Ishikawa (cell line): ENCODE measurements at regions not wholly inside any gene's neighbourhood (a gene's known extent, or its start where the extent isn't known, plus 50 kb on each side); places are given as distances from the start of the nearest gene placed in this dataset.

Experiments used
- CEBPB ChIP-seq: IDR thresholded peaks from 2 replicates; pipeline ENCODE4 v1.6.1; 2012
- CREB1 ChIP-seq: IDR thresholded peaks from 2 replicates; pipeline ENCODE4 v1.6.1; 2012; ENCODE audit warnings: low read depth
- EGR1 ChIP-seq: IDR thresholded peaks from 2 replicates; pipeline ENCODE4 v1.6.1; 2012
- EP300 ChIP-seq: IDR thresholded peaks from 2 replicates; pipeline ENCODE4 v1.6.1; 2012; ENCODE audit warnings: borderline replicate concordance
- FOXM1 ChIP-seq: IDR thresholded peaks from 2 replicates; pipeline ENCODE4 v1.6.1; 2012; ENCODE audit warnings: low read depth, borderline replicate concordance
- NFIC ChIP-seq: IDR thresholded peaks from 2 replicates; pipeline ENCODE4 v1.6.1; 2012
- RAD21 ChIP-seq: IDR thresholded peaks from 2 replicates; pipeline ENCODE4 v1.6.1; 2012; ENCODE audit warnings: low read depth
- TAF1 ChIP-seq: IDR thresholded peaks from 2 replicates; pipeline ENCODE4 v1.6.1; 2012; ENCODE audit warnings: low read depth, mild to moderate bottlenecking
- TCF12 ChIP-seq: IDR thresholded peaks from 2 replicates; pipeline ENCODE4 v1.6.1; 2012; ENCODE audit warnings: low read depth
- TEAD4 ChIP-seq: IDR thresholded peaks from 2 replicates; pipeline ENCODE4 v1.6.1; 2012
- YY1 ChIP-seq: IDR thresholded peaks from 2 replicates; pipeline ENCODE4 v1.6.1; 2012; ENCODE audit warnings: low read depth
- ZBTB7A ChIP-seq: IDR thresholded peaks from 2 replicates; pipeline ENCODE4 v1.6.1; 2012; ENCODE audit warnings: low read depth
- TF ChIP-seq, protein P1 (sequence below): IDR thresholded peaks from 2 replicates; pipeline ENCODE4 v1.6.1; 2012
- TF ChIP-seq, protein P2 (sequence below): IDR thresholded peaks from 2 replicates; pipeline ENCODE4 v1.6.1; 2012; ENCODE audit warnings: low read depth, mild to moderate bottlenecking
- TF ChIP-seq, protein P3 (sequence below): IDR thresholded peaks from 2 replicates; pipeline ENCODE4 v1.6.1; 2012

DNA sequence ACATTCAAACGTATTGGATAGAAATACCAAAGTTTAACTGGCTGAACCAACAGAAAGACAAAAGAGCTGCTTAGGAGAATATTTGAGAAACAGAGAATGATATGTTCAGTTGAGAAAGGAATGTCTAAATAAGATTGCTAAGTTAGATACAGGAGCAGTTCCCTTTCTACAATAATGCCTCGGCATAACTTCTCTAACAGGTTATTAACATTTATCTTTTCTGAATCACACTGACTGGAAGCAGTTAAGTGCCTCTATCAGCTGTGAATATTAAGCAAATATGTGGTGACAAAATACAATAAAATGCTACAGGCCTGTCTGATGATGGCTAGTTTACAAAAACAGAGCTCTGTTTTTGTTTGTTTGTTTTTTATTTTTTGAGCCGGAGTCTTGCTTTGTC is 121.9 kb downstream of the KCNK1 start:
- TF ChIP-seq RAD21 (no peak), FOXM1 (no peak), TCF12 (no peak), TAF1 (no peak), EGR1 (no peak)
- TF ChIP-seq, protein P1, sequence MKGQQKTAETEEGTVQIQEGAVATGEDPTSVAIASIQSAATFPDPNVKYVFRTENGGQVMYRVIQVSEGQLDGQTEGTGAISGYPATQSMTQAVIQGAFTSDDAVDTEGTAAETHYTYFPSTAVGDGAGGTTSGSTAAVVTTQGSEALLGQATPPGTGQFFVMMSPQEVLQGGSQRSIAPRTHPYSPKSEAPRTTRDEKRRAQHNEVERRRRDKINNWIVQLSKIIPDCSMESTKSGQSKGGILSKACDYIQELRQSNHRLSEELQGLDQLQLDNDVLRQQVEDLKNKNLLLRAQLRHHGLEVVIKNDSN = no peak

DNA sequence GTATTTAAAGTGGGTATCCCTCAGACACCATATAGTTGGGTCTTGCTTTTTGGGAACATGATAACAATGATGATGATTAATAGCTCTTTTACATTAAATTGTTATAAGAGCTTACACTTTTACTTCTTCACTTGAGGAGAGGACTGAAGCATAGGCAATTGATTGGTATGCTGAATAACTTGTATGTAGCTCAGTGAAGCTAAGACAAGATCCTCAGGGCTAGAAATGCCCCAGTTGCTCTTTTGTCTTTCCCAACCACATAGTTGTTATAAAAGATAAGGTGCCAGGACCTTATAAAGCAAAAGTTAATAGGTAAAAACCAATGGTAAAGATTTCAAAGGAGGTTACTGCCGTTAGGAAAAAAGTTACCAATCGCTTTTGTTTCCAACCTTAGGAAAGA is 123.4 kb downstream of the KCNK1 start:
- TF ChIP-seq, protein P1 = no peak
- no peak for TF ChIP-seq EP300
- TF ChIP-seq TEAD4 = no peak
- TF ChIP-seq YY1 = no peak
- no peak for TF ChIP-seq TAF1
- TF ChIP-seq RAD21 = no peak

DNA sequence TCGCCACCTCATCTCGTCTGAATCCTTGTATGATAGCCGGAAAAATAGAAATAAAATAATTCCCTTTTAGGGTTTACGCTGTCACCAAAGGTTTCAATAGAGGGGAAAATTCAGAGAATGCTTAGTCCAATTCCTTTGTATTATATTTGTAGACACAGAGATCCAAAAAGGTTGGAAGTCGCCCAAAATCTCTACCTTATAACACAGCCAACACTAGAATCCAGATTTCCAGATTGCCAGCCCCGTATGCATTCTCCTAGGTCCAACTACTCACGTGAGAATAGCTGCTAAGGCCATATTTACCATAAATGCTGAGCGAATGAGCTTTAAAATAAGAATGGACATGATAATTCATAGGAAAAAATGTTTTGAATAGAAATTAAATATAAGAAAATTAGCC is 124.5 kb downstream of the KCNK1 start:
- TF ChIP-seq RAD21 (no peak), CREB1 (no peak), TCF12 (no peak), FOXM1 (no peak), NFIC (no peak), TEAD4 (no peak), EP300 (no peak), EGR1 (no peak), YY1 (no peak), TAF1 (no peak), ZBTB7A (no peak), CEBPB (no peak)
- TF ChIP-seq, protein P2, sequence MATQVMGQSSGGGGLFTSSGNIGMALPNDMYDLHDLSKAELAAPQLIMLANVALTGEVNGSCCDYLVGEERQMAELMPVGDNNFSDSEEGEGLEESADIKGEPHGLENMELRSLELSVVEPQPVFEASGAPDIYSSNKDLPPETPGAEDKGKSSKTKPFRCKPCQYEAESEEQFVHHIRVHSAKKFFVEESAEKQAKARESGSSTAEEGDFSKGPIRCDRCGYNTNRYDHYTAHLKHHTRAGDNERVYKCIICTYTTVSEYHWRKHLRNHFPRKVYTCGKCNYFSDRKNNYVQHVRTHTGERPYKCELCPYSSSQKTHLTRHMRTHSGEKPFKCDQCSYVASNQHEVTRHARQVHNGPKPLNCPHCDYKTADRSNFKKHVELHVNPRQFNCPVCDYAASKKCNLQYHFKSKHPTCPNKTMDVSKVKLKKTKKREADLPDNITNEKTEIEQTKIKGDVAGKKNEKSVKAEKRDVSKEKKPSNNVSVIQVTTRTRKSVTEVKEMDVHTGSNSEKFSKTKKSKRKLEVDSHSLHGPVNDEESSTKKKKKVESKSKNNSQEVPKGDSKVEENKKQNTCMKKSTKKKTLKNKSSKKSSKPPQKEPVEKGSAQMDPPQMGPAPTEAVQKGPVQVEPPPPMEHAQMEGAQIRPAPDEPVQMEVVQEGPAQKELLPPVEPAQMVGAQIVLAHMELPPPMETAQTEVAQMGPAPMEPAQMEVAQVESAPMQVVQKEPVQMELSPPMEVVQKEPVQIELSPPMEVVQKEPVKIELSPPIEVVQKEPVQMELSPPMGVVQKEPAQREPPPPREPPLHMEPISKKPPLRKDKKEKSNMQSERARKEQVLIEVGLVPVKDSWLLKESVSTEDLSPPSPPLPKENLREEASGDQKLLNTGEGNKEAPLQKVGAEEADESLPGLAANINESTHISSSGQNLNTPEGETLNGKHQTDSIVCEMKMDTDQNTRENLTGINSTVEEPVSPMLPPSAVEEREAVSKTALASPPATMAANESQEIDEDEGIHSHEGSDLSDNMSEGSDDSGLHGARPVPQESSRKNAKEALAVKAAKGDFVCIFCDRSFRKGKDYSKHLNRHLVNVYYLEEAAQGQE = no peak
- TF ChIP-seq, protein P1 = no peak
- TF ChIP-seq, protein P3, sequence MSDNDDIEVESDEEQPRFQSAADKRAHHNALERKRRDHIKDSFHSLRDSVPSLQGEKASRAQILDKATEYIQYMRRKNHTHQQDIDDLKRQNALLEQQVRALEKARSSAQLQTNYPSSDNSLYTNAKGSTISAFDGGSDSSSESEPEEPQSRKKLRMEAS = no peak

DNA sequence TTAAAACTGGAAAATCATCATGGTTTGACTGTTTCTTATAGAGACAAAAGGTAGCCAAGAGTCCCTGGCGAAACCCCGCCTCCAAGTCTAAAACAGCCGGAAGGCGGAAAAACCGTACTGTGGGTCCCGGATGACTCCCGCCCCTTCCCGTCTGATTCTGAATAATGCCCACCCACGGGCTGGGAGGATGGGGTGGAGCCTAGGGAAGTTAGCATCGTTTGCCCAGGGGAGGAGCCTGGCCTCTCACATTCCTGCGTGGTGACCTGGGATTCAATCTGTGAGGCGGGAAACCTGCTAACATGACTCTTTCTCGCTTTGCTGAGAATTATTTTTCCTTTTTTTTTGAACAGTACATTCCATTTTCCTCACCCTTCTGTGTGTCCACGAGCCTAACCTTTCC is 124.9 kb downstream of the KCNK1 start:
- TF ChIP-seq RAD21 = no peak
- TF ChIP-seq, protein P3 = no peak
- no peak for TF ChIP-seq CEBPB
- no peak for TF ChIP-seq TCF12
- no peak for TF ChIP-seq EGR1
- TF ChIP-seq ZBTB7A = no peak
- TF ChIP-seq FOXM1 = no peak
- TF ChIP-seq YY1 = no peak
- no peak for TF ChIP-seq NFIC
- TF ChIP-seq, protein P2 = no peak
- TF ChIP-seq, protein P1 = no peak
- TF ChIP-seq TAF1 = no peak

DNA sequence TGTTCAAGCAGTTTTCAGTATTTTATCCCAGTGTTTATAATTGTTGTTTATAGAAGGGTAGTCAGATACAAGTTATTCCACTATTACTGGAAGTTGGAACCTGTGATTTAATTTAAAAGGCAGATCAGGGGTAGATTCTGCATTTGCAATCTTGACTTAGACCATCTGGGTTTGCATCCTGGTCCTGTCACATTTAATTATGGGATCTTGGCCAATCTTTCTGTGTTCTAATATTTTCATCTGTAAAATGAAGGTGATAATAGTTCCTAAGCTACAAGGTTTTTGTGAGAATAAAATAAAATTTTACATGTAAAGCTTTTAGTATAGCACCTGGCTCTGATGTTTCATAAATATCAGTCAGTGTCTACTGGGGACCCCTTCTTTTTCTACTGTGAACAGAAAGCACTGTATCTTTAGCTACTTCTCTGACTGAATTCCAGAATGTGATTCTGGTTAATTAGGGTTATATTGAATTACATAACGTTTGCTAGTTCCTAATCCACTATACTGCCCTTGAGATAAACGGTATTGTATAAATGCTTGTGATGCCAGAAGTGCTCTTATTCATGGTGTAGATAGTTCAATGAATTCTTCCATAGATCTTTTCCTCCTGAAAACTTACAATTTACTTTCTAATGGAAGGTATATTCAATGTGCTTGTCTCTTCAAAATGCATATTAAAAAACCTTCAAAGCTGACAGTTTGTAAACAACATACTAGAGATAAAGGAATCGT is 131.0 kb downstream of the KCNK1 start:
- no peak for TF ChIP-seq ZBTB7A
- TF ChIP-seq TAF1 = no peak
- no peak for TF ChIP-seq EP300
- TF ChIP-seq, protein P2 = no peak
- TF ChIP-seq EGR1 = no peak
- no peak for TF ChIP-seq FOXM1
- TF ChIP-seq NFIC = no peak
- TF ChIP-seq CEBPB = no peak
- no peak for TF ChIP-seq YY1
- TF ChIP-seq, protein P3 = no peak
- no peak for TF ChIP-seq TEAD4
- TF ChIP-seq, protein P1 = no peak
- no peak for TF ChIP-seq RAD21
- TF ChIP-seq TCF12 = no peak
- no peak for TF ChIP-seq CREB1
